GM18909 (cell line): ENCODE measurements at regions not wholly inside any gene's neighbourhood (a gene's known extent, or its start where the extent isn't known, plus 50 kb on each side); places are given as distances from the start of the nearest gene placed in this dataset.

Experiments
- ATAC-seq: cut with Tn5 transposase; IDR thresholded peaks from one replicate; pipeline ENCODE4 v1.9.1; 2021; ENCODE audit warnings: mild to moderate bottlenecking; ENCODE audit not compliant: unreplicated experiment, poor library complexity

GRCh38 chr2:2715036-2715818, 384.2 kb upstream of the MYT1L start:
- ATAC-seq: no peak

DNA sequence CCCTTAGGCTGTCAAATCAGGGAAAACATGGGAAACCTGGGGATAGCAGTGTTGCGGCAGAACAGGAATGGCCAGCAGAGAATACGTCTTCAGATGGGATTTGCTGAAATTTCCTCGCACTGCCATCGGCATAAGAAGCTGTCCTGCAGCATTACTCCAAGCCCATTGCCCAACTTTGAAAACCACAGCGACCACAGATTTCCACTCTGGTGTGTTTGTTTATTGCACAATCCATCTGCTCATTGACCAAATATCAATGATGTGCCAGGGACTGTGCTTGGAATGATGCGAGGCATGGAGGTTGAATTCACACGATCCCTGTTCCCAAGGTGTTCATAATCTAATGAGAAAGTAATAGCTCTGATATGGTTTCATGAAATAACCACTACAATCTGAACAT, 383.3 kb upstream of the MYT1L start:
- no peak for ATAC-seq

GRCh38 chr2:2709431-2709770, 378.3 kb upstream of the MYT1L start:
- no peak for ATAC-seq

DNA sequence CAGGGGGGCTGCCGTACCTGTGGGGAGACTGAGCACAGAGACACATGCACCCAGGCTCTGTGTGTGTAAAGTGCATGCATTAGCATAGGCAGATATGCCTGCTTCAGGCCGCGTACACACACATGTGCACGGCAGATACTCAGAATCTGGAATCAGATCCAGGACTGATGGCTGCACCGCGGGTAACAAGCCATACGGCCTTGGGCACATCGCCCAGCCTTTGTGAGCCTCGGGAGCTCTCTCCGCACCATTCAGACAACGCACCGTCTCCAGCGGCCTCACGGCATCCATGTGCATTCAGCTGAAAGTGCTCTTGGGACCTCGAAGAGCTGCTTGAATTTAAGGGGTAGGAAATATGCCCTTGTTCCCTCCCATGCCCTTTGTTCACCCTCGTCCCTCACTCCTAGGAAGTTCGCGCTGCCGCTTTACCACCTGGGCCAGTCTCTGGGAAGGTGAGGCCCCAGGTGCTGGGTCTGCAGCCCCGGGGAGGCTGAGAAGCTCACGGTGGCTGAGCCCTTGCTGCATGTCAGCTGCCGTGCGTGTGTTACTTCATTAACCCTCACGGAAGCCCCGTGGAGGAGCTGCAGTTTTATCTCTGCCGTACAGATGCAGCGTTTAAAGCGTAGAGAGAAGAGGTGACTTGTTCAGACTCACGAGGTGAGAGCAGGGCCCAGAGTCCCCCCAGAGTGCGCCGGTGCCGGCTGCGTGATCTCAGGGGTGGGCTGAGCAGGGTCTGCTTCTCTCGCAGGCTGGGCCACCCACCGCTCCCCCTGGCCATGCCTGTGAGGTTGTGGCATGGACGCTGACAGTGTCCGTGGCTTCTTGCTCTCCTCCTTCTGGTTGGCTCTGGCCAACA, 377.7 kb upstream of the MYT1L start:
- no peak for ATAC-seq

DNA sequence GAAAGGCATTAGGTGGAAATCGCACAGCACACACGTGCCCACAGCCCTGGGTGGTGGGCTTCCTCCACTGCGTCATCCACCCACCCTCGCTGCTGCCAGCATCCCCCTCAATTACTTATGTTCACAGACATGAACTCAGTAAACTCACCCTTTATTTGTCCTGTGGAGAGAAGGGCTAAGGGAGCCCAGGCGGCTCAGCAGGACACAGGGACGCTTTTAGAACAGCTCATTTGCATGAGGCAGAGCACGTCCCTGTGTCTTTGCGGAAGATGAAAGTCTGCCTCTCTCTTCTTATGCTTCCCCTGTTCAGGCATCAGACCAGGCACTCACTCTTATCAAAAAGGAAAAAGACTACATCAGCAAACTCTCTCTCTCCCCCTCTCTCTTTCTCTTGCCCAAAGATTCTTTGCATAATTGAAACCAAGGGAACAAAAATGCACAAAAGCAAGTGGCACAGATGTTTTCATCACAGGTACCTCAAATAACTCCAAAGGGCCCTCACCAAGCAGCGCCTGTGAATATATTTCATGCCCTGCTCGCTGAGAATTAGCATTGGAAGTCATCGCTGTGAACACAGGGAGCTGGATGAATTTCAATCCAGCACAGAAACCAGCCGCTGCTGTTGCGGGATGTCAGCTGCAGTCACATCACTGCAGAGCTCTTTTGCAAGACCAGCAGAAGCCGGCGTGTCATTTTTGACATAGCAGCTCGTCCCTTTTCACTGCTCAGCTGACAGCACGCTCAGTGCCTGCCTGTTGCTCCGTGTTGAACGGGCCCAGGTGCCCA, 376.3 kb upstream of the MYT1L start:
- no peak for ATAC-seq

DNA sequence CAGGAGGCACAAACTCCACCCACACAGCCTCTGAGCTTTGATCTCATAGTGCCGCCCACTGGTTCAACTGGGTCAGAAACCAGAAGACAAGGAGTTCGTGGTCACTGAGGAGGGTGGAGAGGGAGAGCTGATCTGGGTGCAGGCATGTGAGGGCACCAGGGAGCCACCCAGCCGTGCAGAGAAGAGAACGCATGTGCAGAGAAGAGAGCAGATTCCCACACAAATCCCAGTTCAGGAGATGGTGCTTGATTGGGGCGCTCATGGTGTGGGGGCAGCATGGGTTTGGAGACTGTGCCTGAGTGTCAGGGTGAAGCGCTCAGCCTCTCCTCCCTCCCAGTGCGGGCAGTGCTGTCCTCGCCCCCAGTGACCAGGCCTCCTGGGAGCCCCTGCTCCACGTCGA, 375.2 kb upstream of the MYT1L start:
- ATAC-seq: no peak

- ATAC-seq: no peak
Measured at GRCh38 chr2:2705871-2706270, 374.8 kb upstream of the MYT1L start.

DNA sequence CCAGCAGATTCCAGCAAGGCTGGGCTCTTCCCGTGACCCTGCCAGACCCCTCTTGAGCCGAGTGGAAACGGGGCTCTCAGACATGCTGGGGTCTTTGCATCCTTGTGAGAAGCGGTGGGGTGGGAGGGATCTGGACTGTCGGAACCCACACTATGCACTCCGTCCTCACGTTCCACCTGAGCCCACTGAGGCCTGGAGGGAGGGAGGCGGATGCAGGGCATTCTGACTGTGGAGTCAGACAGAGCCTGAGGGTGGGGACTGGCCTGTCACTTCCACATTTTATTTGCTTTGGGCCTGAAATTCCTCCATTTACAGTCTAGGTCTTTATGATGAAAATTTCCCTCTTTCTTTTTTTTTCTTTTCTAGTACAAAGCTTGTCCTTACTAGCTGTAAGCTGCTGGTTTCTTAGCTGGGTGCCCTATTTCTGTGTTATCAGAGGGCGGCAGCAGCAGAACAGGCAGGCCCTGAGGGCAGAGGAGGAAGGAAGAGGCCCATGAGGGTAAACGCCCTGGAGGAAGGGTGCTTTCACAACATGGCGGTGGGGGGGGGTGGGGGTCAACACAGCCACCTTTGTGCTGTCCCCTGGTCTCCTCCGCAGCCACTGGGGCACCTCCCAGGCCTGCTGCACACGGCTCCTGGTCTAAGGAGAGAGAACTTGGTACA, 373.5 kb upstream of the MYT1L start:
- ATAC-seq: no peak

DNA sequence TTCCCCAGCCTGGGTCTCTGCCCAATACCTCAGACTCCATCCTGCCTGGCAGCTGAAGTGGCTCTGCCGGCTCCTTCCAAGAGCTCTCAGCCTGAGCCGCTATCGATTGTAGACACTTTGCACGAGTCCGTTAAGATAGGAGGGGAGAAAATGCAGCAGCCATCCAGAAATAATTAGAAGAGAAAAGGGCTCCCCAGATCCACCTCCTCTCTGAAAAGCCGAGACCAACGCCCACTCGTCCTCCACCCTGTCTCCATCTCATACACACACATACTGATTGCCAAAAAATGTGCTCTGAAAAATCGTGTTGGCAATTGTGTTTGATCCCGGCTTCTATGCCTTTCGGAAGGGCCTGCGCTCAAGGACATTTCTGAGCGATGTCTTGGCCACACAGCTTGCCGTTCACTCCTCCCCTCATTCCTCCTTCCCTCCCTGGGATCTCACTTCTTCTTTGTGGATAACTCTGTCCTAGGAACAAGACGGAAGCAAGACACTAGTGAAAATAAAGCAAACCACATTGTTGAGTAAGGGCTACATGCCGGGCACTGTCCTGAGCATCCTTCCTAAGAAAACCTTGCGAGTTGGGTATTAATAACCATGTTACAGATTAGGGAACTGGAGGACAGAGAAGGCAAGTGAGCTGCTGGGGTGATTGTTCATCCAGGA, 372.8 kb upstream of the MYT1L start:
- no peak for ATAC-seq

DNA sequence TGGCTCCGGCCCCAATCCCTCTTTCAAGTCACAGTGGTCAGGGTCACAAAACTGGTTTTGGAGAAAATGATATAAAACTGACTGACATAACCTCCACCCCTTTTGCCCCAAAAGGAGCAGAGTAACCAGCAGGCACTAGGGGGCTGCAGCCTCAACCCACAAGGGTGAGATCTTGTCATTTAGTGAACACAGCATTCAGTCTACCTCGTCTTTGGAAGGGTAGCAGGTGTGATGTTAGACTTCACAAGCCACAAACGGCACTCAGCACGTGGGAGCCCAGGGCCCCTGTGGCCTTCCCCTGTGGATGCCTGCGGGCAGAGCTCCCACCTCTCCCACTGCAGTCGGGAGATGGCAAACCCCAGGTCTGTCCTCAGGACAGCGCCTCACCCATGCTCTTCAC, 372.1 kb upstream of the MYT1L start:
- ATAC-seq: no peak

DNA sequence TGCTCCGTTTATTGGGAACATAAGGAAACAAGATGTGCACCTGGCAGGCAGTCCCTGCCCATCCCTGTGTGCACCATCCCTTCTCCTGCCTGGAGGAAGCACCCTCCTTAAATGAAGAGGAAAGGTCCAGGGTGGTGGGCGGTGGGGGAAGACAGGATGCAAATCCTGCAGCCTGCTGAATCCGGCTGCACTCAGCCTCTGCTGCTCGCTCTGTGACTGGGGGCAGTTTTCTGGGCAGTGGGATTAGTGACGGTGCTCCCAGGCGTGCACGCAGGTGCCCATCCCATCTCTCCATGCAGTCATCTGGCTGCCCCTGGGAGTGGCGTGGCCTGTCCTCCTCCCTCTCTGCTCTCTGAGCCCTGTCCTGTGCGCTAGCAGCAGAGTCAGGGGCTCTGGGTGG, 371.3 kb upstream of the MYT1L start:
- ATAC-seq: no peak

- ATAC-seq: no peak
Measured at GRCh38 chr2:2701813-2702212, 370.7 kb upstream of the MYT1L start.

DNA sequence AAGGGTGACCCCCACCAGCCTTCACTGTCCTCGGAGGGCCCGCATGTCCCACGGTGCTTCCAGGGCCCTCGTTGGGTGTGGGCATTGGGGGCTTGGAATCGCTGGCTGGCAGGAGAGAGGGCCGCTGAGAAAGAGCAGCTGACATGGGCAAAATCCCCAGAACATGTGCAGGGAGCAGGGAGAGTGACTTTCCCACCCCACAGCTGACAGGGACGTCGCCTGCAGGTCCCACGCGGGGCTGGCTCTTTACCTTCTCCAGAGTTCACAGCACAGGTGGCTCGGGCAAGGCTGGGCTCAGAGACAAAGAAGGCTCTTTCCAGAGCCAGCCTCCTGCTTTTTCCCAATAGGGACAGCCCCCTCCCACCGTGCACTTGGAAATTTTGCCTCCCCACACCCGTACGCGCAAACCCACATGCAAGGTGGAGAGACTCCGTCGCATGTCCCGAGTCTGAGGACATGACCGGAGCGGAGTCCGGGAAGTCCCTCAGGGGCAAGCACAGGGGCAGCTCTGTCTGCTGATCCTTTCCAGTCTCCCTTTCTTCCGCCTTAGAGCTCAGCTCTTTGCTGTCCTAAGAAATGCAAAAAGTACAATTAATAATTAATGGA, 370.2 kb upstream of the MYT1L start:
- no peak for ATAC-seq

GRCh38 chr2:2699121-2699505, 368.0 kb upstream of the MYT1L start:
- ATAC-seq: no peak

- no peak for ATAC-seq
Measured at GRCh38 chr2:2698182-2699120, 367.4 kb upstream of the MYT1L start.

DNA sequence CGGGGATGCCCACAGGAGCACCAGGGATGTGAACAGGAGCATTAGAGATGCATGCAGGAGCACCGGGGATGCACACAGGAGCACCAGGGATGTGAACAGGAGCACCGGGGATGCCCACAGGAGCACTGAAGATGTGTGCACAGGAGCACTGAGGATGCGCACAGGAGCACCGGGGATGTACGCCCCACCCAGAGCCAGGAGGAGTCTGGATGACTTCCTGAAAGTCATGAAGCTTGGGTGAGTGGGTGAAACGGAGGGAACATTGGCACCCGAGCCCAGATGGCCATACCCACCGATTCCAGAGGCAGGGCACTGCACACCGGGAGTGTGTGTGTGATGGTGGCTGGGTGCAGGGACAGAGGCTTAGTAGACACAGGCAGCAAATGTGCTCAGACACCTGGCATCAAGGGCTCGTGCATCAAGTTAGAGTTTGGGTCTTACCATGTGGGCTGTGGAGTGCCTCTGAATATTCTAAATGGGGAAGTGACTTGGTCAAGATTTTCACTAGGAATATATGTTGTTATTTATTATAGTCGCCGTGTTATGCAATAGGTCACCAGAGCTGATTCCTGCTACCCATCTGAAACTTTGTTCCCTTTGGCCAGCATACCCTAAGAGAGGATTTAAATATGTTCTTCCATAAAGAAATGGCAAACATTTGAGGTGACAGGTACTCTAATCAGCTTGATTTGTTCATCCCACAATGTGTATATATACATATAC, 365.8 kb upstream of the MYT1L start:
- no peak for ATAC-seq

GRCh38 chr2:2696325-2696724, 365.2 kb upstream of the MYT1L start:
- ATAC-seq: no peak

GRCh38 chr2:2694746-2695145, 363.7 kb upstream of the MYT1L start:
- no peak for ATAC-seq
